ENCODE measurements at regions not wholly inside any gene's neighbourhood (a gene's known extent, or its start where the extent isn't known, plus 50 kb on each side); places are given as distances from the start of the nearest gene placed in this dataset.

- POLR2A ChIA-PET: no interaction called here
- BruUV-seq (replicated peaks): no TSS peak
Observed at GRCh38 chr16:17590711-17591654, 120.2 kb upstream of the XYLT1 start.

More at GRCh38 chr16:17590711-17591654, 120.2 kb upstream of the XYLT1 start:
- Histone ChIP-seq H2AFZ (ENCODE audit: low read length) (no peak overlapping the region), H3K79me2 (ENCODE audit: insufficient read depth, low read length) (no peaks in the 10 kb centered on the region), H3K27ac (ENCODE audit: extremely low read length, insufficient read depth, low read length) (no peak overlapping the region), H3K4me3 (replicated peaks in 1 of 3; ENCODE audit: insufficient read depth in 1 of 3, low read depth in 2 of 3, low read length in 3 of 3) (no peak overlapping the region), H3K9ac (ENCODE audit: insufficient read depth, low read depth, low read length) (no peak overlapping the region), H3K9me3 (ENCODE audit: low read length) (no peaks in the 10 kb centered on the region; the same call in 1 of the 2 replicates), H4K20me1 (ENCODE audit: insufficient read depth, low read length) (no peaks in the 10 kb centered on the region), H3K4me2 (ENCODE audit: low read depth, low read length) (no peak overlapping the region), H3K36me3 (replicated peaks in 1 of 2; ENCODE audit: control insufficient read depth in 1 of 2, insufficient read depth in 2 of 2, low read length in 2 of 2) (no peaks in the 10 kb centered on the region), H3K4me1 (ENCODE audit: insufficient read depth, low read length) (no peaks in the 10 kb centered on the region), H3K27me3 (ENCODE audit: control insufficient read depth in 1 of 2, insufficient read depth in 2 of 2, low read length in 2 of 2) (no peaks in the 10 kb centered on the region)
- intact Hi-C loops (cut with micrococcal nuclease; ENCODE audit: unreplicated experiment): no loop called here
- ATAC-seq: no peak
- in situ Hi-C loops (cut with HindIII; ENCODE audit: extremely low pct_ligation_motif_present, low pct_unique_long_range_greater_than_20kb): no loop called here
- CTCF ChIA-PET (ENCODE audit: low intra/inter-chr PET ratio, low total read pairs): no interaction called here
- FAIRE-seq: no peak
- 35% methylated on average over 9 of the region's 9 CpGs for WGBS (ENCODE audit: low lambda C conversion rate)
- no peak for DNase-seq (ENCODE audit: low spot score)
- TF ChIP-seq FOSL2 (CRISPR knock-in tag; IDR thresholded peaks at IDR 0.05) (no peak), BRD4 (CRISPR knock-in tag; IDR thresholded peaks at IDR 0.05) (no peak), JARID2 (CRISPR knock-in tag; IDR thresholded peaks at IDR 0.05; ENCODE audit: insufficient replicate concordance) (no peak), ZNF142 (CRISPR knock-in tag; IDR thresholded peaks at IDR 0.05) (no peak), ZNF569 (CRISPR knock-in tag; IDR thresholded peaks at IDR 0.05; ENCODE audit: borderline replicate concordance) (no peak), TARDBP (CRISPR knock-in tag; IDR thresholded peaks at IDR 0.05) (no peak), MED8 (CRISPR knock-in tag; IDR thresholded peaks at IDR 0.05; ENCODE audit: insufficient replicate concordance) (no peak)

Measured in HepG2 (cell line).